Neural cell (in vitro differentiated cells): ENCODE measurements at regions not wholly inside any gene's neighbourhood (a gene's known extent, or its start where the extent isn't known, plus 50 kb on each side); places are given as distances from the start of the nearest gene placed in this dataset.

Experiments used
- H2AFZ ChIP-seq: fragments of 200-600, 300-800 bp; sonication (generic), shearing (Covaris generic); 2 replicates; pipeline ENCODE4 v1.6.0; 2014; ENCODE audit warnings: low read depth, mild to moderate bottlenecking, antibody characterized with exemption, low read length, moderate library complexity
- H3F3A ChIP-seq: fragments of 200-600 bp; shearing (Covaris generic); 2 replicates; pipeline ENCODE4 v1.6.1; 2016; ENCODE audit warnings: mild to moderate bottlenecking, moderate library complexity, mixed read lengths, antibody characterized with exemption, low read length; ENCODE audit not compliant: insufficient read depth, poor library complexity, severe bottlenecking
- H3K27ac ChIP-seq: fragments of 200-600, 300-800 bp; sonication (generic), shearing (Covaris generic); 2 replicates; pipeline ENCODE4 v1.5.1; 2014; ENCODE audit warnings: mild to moderate bottlenecking, low read length, moderate library complexity
- H3K27me3 ChIP-seq: fragments of 300-800, 200-600 bp; sonication (generic), shearing (Covaris generic); 2 replicates; pipeline ENCODE4 v1.6.0; 2014; ENCODE audit warnings: mild to moderate bottlenecking, low read depth, low read length, moderate library complexity; ENCODE audit not compliant: insufficient read depth
- H3K36me3 ChIP-seq: fragments of 300-800, 200-600 bp; sonication (generic), shearing (Covaris generic); 2 replicates; pipeline ENCODE4 v1.5.1; 2014; ENCODE audit warnings: mild to moderate bottlenecking, antibody characterized with exemption, low read length, moderate library complexity; ENCODE audit not compliant: insufficient read depth
- H3K4me2 ChIP-seq: fragments of 300-800, 200-600 bp; sonication (generic), shearing (Covaris generic); 2 replicates; pipeline ENCODE4 v1.6.0; 2014; ENCODE audit warnings: mild to moderate bottlenecking, low read length
- H3K4me3 ChIP-seq: fragments of 300-800, 200-600 bp; sonication (generic), shearing (Covaris generic); 2 replicates; pipeline ENCODE4 v1.5.1; 2014; ENCODE audit warnings: mild to moderate bottlenecking, low read length, moderate library complexity
- H3K79me2 ChIP-seq: fragments of 200-600 bp; shearing (Covaris generic); replicated peaks from 2 replicates; pipeline ENCODE4 v1.6.0; 2014; ENCODE audit warnings: mild to moderate bottlenecking, low read length, moderate library complexity; ENCODE audit not compliant: insufficient read depth
- H3K9ac ChIP-seq: fragments of 300-800, 200-600 bp; sonication (generic), shearing (Covaris generic); 2 replicates; pipeline ENCODE4 v1.6.1; 2016; ENCODE audit warnings: mild to moderate bottlenecking, low read length, mixed read lengths
- H3K9me2 ChIP-seq: fragments of 200-600 bp; shearing (Covaris generic); 2 replicates; pipeline ENCODE4 v1.6.1; 2016; ENCODE audit warnings: mild to moderate bottlenecking, low read length, mixed read lengths; ENCODE audit not compliant: insufficient read depth
- H3K9me3 ChIP-seq: fragments of 200-600, 300-800 bp; sonication (generic), shearing (Covaris generic); 2 replicates; pipeline ENCODE4 v1.6.1; 2016; ENCODE audit warnings: mild to moderate bottlenecking, mixed run types, low read length, moderate library complexity, mixed read lengths
- H4K20me1 ChIP-seq: fragments of 200-600 bp; shearing (Covaris generic); 2 replicates; pipeline ENCODE4 v1.6.1; 2016; ENCODE audit warnings: mild to moderate bottlenecking, mixed run types; ENCODE audit not compliant: insufficient read depth
- EP300 ChIP-seq: fragments of 450-650 bp; conservative IDR thresholded peaks from 2 replicates; pipeline ENCODE4 v1.6.1; 2014; ENCODE audit warnings: antibody characterized with exemption, mild to moderate bottlenecking, moderate library complexity; ENCODE audit not compliant: poor library complexity, severe bottlenecking
- EZH2 ChIP-seq: fragments of 200-600, 300-800 bp; shearing (Covaris generic), sonication (generic); IDR thresholded peaks from 2 replicates; pipeline ENCODE4 v1.6.1; 2014; ENCODE audit warnings: antibody characterized with exemption, low read length, borderline replicate concordance, mild to moderate bottlenecking; ENCODE audit not compliant: insufficient read depth, poor library complexity, severe bottlenecking
- MXI1 ChIP-seq: fragments of 450-650 bp; conservative IDR thresholded peaks from 2 replicates; pipeline ENCODE4 v1.6.1; 2014; ENCODE audit warnings: antibody characterized with exemption, mild to moderate bottlenecking; ENCODE audit not compliant: poor library complexity, severe bottlenecking
- RAD21 ChIP-seq: fragments of 450-650 bp; conservative IDR thresholded peaks from 2 replicates; pipeline ENCODE4 v1.6.1; 2014; ENCODE audit warnings: antibody characterized with exemption, mild to moderate bottlenecking, moderate library complexity
- SMC3 ChIP-seq: fragments of 450-650 bp; conservative IDR thresholded peaks from 2 replicates; pipeline ENCODE4 v1.6.1; 2014; ENCODE audit warnings: antibody characterized with exemption, mild to moderate bottlenecking, moderate library complexity; ENCODE audit not compliant: poor library complexity
- TF ChIP-seq, protein P1 (sequence below): fragments of 450-650 bp; IDR thresholded peaks from 2 replicates; pipeline ENCODE4 v1.5.1; 2014; ENCODE audit warnings: antibody characterized with exemption, mild to moderate bottlenecking, moderate library complexity; ENCODE audit not compliant: poor library complexity, severe bottlenecking
- TF ChIP-seq, protein P2 (sequence below): IDR thresholded peaks from 2 replicates; pipeline ENCODE4 v1.6.1; 2012; ENCODE audit warnings: borderline replicate concordance

DNA sequence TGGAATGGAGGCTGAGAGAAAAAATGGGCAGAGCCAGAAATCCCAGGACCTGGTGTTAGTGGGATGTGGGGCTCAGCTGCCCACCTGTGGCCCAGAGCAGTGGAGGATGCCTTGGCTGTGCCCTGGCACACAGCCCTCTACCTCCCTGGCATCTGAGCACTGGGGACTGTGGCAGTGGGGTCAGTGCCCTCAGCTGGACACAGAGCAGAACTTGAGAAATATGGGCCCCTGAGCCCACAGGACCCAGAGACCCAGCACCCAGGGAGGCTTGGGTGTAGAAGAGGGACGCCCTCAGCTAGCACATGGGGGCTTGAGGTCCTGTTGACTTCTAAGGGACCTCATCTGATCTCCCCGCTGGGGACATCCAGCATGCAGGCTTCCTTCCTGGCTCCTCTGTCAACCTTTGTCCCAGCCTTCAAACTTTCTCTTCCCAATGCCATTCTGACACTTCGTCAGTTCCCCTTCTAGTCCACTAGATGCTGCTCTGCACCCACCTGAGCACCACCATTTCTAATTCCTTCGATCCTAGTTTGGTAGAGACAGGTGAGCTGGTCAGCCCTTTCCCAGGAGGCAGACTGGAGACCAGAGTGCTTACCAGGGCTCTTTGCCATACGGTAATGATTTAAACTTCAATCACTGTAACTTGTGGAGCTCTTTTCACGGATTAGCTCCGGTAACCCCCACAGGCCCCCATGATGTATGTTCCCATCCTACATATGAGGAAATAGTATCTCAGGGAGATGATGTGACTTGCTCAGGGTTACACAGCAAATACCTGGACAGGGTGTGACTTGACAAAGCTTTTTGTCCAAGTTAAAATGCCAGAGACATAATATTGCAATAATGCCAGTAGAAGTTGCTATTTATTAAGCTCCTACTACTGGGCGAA lies 143.7 kb downstream of the ASCL4 start:
- H3K4me3 ChIP-seq: no peak overlapping the region
- no peaks in the 10 kb centered on the region for H3K27me3 ChIP-seq
- no peaks in the 10 kb centered on the region for H3K9me2 ChIP-seq
- no peaks in the 10 kb centered on the region for H3K9me3 ChIP-seq
- no peaks in the 10 kb centered on the region for H3K79me2 ChIP-seq
- H3K27ac ChIP-seq: no peak overlapping the region
- no peaks in the 10 kb centered on the region for H4K20me1 ChIP-seq
- no peak overlapping the region for H3K9ac ChIP-seq
- H3K4me2 ChIP-seq: no peak overlapping the region
- TF ChIP-seq RAD21 (peak; percentile 100), EP300 (no peak), SMC3 (peak; percentile 99), MXI1 (peak; percentile 27)
- TF ChIP-seq, protein P1, sequence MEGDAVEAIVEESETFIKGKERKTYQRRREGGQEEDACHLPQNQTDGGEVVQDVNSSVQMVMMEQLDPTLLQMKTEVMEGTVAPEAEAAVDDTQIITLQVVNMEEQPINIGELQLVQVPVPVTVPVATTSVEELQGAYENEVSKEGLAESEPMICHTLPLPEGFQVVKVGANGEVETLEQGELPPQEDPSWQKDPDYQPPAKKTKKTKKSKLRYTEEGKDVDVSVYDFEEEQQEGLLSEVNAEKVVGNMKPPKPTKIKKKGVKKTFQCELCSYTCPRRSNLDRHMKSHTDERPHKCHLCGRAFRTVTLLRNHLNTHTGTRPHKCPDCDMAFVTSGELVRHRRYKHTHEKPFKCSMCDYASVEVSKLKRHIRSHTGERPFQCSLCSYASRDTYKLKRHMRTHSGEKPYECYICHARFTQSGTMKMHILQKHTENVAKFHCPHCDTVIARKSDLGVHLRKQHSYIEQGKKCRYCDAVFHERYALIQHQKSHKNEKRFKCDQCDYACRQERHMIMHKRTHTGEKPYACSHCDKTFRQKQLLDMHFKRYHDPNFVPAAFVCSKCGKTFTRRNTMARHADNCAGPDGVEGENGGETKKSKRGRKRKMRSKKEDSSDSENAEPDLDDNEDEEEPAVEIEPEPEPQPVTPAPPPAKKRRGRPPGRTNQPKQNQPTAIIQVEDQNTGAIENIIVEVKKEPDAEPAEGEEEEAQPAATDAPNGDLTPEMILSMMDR: peak; percentile 98
- TF ChIP-seq, protein P2, sequence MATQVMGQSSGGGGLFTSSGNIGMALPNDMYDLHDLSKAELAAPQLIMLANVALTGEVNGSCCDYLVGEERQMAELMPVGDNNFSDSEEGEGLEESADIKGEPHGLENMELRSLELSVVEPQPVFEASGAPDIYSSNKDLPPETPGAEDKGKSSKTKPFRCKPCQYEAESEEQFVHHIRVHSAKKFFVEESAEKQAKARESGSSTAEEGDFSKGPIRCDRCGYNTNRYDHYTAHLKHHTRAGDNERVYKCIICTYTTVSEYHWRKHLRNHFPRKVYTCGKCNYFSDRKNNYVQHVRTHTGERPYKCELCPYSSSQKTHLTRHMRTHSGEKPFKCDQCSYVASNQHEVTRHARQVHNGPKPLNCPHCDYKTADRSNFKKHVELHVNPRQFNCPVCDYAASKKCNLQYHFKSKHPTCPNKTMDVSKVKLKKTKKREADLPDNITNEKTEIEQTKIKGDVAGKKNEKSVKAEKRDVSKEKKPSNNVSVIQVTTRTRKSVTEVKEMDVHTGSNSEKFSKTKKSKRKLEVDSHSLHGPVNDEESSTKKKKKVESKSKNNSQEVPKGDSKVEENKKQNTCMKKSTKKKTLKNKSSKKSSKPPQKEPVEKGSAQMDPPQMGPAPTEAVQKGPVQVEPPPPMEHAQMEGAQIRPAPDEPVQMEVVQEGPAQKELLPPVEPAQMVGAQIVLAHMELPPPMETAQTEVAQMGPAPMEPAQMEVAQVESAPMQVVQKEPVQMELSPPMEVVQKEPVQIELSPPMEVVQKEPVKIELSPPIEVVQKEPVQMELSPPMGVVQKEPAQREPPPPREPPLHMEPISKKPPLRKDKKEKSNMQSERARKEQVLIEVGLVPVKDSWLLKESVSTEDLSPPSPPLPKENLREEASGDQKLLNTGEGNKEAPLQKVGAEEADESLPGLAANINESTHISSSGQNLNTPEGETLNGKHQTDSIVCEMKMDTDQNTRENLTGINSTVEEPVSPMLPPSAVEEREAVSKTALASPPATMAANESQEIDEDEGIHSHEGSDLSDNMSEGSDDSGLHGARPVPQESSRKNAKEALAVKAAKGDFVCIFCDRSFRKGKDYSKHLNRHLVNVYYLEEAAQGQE: no peak
- H3F3A ChIP-seq: no peaks in the 10 kb centered on the region
- H3K36me3 ChIP-seq: no peaks in the 10 kb centered on the region
- H2AFZ ChIP-seq: no peak overlapping the region

DNA sequence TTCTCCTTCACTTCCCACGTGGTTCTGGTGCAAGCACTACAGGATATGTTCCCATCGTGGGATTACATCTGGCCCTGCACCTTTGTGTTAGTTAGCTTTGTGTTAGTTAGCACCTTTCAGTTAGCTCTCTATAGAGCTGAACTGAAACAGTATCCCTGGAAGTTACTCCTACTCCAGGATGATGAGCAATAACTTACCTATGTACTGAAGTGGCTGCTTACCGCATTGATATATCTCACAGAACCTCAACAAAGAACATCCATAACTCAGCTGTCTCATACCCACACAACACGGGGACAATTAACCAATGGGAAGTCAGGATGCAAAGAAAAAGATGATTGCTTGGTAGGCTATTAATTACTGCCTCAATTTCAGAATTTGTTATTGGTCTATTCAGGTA lies 146.6 kb downstream of the ASCL4 start:
- H3K4me3 ChIP-seq: no peak overlapping the region
- no peak overlapping the region for H2AFZ ChIP-seq
- H3K36me3 ChIP-seq: no peaks in the 10 kb centered on the region
- no peaks in the 10 kb centered on the region for H3K9me3 ChIP-seq
- no peak overlapping the region for H3K27ac ChIP-seq
- no peak overlapping the region for H3K9ac ChIP-seq
- no peaks in the 10 kb centered on the region for H4K20me1 ChIP-seq
- H3K9me2 ChIP-seq: no peaks in the 10 kb centered on the region
- no peaks in the 10 kb centered on the region for H3F3A ChIP-seq
- H3K4me2 ChIP-seq: no peak overlapping the region
- no peaks in the 10 kb centered on the region for H3K79me2 ChIP-seq
- TF ChIP-seq SMC3 (no peak), EZH2 (no peak), MXI1 (no peak)
- TF ChIP-seq, protein P1: no peak
- H3K27me3 ChIP-seq: no peaks in the 10 kb centered on the region
